Renal pelvis (tissue), 1 donor: ENCODE measurements at regions not wholly inside any gene's neighbourhood (a gene's known extent, or its start where the extent isn't known, plus 50 kb on each side); places are given as distances from the start of the nearest gene placed in this dataset.
"Not testable (repeated sequence)": the region's sequence is repeated elsewhere in the genome, so short reads cannot be mapped to it uniquely, and the experiment has no call there.

ENCODE experiments used
- DNase-seq: peaks from one replicate; pipeline ENCODE4 v3.0.0-alpha.2; 2013

DNA sequence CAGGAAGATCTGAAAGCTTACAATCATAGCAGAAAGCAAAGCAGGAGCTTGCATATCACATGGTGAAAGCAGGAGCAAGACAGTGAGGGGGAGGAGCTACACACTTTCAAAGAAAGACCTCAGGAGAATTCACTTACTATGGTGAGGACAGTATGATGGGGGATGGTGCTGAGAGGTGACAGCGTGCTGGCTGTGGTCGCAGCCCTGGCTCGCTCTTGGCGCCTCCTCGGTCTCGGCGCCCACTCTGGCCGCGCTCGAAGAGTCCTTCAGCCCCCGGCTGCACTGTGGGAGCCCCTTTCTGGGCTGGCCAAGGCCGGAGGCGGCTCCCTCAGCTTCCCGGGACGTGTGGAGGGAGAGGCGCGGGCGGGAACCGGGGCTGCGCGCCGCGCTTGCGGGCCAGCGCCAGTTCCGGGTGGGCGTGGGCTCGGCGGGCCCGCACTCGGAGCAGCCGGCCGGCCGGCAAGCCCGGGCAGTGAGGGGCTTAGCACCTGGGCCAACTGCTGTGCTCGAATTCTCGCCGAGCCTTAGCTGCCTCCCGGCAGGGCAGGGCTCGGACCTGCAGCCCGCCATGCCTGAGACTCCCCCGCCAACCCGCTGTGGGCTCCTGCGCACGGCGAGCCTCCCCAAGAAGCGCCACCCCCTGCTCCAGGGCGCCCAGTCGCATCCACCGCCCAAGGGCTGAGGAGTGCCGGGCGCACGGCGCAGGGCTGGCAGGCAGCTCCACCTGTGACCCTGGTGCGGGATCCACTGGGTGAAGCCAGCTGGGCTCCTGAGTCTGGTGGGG is 131.9 kb upstream of the SPATS2L start:
- no peak for DNase-seq

DNA sequence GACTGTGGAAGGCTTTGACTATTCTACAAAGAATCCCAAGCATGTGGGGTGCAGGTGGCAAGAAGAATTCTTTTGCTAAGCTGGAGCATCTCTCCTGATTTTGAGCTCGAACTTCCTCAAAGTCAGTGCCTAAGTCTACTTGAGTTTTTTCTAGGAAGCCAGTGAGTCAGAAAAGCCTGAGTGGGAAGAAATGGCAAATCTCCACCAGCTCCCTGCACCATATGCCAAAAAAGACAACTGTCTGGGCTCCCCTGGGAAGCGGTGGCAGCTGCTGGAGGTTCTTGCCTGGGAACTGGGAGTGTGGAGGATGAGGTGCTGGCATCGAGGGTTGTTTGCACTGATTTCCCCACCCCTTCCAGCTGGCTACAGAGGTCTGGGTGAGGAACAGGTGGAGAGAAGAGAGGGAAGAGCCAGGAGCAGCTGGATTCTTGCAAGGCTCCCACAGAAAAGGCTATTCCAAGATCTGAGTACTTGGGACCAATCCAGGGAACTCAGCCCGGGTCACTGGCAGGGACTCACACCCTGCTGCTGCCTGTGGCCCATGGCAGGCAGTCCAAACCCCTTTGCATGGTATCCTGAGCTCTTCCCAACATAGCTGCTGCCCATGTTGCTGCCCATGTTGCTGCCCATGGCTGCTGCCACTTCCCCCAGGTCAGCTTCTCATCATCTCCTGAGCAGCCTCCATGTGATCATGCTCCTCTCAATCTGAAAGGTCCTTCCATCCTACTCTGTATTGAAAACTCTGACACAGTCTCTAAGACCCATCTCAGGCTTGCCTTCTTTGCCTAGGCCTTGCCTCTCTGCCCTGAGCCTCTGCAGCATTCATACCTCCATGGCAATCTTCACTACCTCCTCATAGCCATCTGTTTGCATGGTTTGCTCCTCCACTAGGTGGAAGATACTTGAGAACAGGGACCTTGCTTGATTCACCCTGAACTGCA is 128.3 kb upstream of the SPATS2L start:
- no peak for DNase-seq

DNA sequence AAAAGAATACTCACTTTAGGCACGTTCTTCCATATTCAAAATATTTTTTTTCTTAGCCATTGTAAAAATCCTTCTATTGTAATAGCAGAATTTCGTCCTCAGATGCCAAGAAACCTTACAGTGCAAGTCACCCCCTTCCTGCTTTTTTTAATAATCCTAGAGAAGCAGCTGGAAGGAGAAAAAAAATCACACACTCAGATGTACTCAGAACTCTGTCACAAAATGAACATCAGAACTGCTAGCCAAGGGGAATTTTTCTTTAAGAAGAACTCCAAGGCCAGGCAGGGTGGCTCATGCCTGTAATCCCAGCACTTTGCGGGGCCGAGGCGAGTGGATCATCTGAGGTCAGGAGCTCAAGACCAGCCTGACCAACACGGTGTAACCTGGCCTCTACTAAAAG is 127.3 kb upstream of the SPATS2L start:
- DNase-seq = no peak

GRCh38 chr2:200180943-200181342 is 125.5 kb upstream of the SPATS2L start:
- DNase-seq = no peak

DNA sequence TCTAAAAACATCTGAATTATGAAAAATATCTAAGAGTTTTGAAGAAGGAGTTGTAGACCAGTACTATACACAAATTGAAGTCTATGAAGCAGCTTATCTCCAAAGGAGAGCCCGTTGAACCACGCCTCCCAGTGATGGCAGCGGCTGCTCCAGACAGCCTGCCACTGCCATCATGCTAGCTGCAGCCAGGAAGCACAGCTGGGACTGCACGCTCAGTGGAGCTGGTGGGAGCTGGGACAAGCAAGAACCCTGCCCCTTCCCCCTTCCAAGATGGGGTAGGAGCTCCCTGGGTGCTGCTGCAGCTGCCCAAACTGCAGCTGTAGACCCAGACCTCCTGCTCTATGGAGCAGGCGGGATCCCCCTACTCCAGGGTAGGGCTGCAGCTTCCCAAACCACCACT is 124.7 kb upstream of the SPATS2L start:
- DNase-seq = no peak

DNA sequence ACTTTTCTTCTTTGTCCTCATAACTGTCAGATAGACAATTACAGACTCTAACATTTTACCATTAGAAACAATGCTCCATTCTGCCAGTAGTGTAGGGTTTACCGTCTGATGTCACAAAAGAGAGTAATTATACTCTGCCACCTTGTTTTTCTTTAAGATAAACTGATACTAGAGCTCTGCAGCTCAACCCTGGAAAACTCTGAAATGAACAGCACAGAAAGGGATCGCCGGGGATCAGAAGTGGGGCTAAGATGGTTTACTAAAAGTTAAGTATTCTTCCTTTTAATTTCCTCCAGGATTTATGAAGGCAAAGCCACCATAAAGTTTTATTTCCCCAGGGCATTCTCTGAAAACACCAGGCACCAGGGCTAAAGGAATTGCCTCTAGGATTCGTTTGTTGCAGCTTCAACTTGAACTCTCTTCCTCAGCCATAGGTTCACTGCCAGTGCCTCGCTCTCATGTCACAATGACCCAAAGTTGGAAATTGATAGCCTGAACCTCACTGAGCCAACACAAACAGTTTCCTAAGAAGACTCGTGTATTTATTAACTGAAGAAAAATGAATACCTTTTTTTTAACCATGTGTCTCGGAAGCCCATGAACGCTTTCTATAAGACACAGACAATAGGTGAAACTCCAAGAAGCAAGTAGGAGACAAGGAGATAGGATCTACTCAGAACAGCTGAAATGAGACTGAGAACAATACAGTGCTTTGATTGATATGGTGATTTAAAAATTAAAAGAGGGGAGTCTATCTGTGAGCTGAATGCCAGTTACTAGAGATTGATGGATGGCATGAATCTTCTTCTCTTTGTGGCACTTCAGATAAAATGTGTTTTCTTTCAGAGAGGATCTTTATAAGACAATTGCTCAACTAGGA is 121.5 kb upstream of the SPATS2L start:
- no peak for DNase-seq

- DNase-seq = no peak
These were observed 120.9 kb upstream of the SPATS2L start for GRCh38 chr2:200185628-200186000.

GRCh38 chr2:200186002-200186401 is 120.5 kb upstream of the SPATS2L start:
- no peak for DNase-seq

DNA sequence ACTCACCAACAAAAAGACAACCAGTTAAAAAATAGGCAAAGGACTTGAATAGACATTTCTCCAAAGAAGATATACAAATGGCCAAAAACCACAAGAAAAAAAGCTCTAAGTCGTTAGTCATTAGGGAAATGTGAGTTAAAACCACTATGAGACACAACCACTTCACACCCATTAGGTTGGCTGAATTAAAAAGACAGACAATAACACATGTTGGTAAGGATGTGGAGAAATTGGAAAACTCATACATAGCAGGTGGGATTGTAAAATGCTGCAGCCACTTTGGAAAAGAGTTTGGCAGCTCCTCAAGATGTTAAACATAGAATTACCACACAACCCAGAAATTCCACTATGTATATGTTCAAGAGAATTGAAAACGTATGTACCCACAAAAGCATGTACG is 117.6 kb upstream of the SPATS2L start:
- no peak for DNase-seq

DNA sequence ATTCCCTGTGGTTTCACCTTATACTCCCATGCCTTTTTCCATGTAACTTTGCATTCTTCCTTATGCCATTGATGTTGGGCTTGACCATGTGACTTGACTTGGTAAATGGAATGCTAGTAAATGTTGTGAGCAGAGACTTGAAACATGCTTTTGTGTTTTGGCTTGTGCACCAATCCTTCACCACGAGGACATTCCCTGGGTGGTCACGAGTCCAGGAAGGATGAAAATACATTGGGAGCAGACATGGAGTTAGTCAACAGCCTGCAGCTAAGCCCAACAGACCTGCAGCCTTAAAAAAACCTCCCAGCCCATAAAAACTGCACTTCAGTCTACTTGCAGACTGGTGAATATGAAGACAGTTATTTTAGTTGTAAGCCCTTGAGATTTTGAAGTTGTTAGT is 116.5 kb upstream of the SPATS2L start:
- no peak for DNase-seq

- no peak for DNase-seq
These were observed 113.2 kb upstream of the SPATS2L start for GRCh38 chr2:200193331-200193730.

- DNase-seq = no peak
These were observed 112.7 kb upstream of the SPATS2L start for GRCh38 chr2:200193791-200194190.

DNA sequence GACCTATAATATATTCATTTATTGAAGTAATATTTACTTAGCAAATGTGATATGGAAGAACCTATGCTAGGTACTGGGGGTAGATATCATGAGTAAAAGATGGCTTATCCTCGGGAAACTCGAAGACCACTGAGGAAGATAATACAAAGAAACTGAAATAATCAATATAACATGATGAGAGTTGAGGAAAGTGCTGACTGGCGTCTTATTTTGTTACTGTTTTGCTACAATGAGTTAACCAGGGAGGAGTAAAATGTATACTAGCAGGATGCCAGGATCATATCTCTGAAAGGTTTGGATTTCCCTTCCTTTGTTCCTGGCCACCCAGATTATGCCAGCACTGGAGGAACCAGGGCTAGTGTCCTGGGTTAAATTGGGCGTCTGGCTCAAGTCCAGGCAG is 111.7 kb upstream of the SPATS2L start:
- no peak for DNase-seq

DNA sequence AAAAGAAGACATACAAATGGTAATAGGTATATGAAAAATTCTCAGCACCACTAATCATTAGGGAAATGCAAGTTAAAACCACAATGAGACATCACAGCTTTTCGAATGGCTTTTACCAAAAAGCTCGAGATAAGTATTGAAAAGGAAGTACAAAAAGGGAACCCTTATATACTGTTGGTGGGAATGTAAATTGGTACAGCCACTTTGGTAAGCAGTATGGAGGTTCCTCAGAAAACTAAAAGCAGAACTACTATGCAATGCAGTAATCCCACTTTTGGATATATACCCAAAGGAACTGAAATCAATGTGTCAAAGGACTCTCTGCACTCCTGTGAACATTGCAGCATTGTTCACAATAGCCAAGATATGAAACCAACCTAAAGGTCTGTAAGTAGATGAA is 107.5 kb upstream of the SPATS2L start:
- DNase-seq = no peak

- DNase-seq = no peak
These were observed 106.8 kb upstream of the SPATS2L start for GRCh38 chr2:200199576-200200263.

GRCh38 chr2:200201839-200202238 is 104.7 kb upstream of the SPATS2L start:
- DNase-seq = not testable (repeated sequence)

DNA sequence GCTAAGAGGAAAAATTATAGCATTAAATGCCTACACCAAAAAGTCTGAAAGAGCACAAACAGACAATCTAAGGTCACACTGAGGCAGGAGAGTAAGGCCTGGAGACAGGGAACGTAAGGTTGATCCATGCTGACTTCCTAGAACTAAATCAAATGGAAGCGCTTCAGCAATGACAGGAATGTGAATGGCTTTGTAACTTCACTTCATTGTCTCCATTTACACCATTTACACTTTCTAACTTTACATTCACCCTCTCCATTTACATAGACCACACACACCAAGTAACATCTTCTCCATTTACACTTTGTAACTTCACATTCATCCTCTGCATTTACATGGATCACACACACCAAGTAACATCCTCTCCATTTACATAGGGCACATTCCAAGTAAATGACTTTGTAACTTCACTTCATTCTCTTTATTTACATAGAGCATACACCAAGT is 103.1 kb upstream of the SPATS2L start:
- no peak for DNase-seq

DNA sequence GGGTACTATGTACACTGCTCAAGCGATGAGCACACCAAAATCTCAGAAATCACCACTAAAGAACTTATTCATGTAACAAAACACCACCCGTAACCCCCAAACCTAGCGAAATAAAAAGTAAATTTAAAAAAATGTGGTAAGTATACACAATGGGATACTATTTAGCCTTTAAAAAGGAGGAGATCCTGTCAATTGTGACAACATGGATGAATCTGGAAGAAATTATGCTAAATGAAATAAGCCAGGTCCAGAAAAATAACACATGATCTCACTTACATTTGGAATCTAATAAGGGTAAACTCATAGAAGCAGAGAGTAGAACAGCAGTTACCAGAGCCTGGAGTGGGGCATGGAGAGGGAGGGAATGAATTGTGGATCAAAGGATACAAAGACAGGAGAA is 98.5 kb upstream of the SPATS2L start:
- no peak for DNase-seq

DNA sequence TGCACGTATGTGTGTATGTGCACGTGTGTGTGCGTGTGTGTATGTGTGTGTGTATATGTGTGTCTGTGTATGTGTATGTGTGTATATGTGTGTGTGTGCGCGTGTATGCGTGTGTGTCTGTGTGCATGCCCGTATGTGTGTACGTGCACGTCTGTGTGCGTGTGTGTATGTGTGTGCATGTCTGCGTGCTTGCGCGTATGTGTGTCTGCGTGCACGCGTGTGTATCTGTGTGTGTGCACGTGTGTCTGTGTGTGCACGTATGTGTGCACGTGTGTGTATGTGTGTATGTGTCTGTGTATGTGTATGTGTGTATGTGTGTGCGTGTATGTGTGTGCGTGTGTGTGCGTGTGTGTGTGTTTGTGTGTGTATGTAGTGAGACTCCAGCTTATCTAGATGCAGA is 97.5 kb upstream of the SPATS2L start:
- DNase-seq = no peak

GRCh38 chr2:200211643-200212042 is 94.8 kb upstream of the SPATS2L start:
- DNase-seq = no peak

DNA sequence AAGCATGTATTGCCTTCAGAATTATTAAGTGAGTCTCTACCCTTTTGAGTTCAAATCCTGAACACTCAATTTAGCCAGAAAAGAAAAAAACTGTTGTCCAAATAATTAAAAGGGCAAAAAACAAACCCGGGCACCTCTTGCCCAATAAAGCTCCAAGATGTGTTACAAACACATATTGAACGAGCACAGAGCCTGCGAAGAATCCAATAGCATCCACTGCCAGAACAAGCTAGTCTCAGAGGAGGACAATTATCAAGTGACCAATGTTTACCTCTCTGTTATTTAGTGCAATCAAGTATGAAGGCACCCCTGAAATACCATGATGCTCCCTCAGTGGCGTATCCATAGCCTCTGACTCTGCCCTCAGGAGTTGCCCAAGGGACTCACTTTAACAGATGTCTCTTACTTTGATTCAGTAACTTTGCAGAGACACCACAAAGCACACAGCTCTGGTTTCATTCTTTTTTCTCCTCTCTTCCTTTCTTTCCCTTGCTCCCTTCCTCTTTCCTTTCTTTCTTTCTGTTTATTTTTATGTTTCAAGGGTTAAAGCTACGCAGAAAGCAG is 93.5 kb upstream of the SPATS2L start:
- DNase-seq = no peak
